Limb (tissue), 2 donors: ENCODE measurements at regions not wholly inside any gene's neighbourhood (a gene's known extent, or its start where the extent isn't known, plus 50 kb on each side); places are given as distances from the start of the nearest gene placed in this dataset.

Experiments used
- DNase-seq, 2 donors: peaks; one replicate each; pipeline ENCODE4 v3.0.0-alpha.2; 2016; ENCODE audit errors: extremely low spot score in 2 of 2

DNA sequence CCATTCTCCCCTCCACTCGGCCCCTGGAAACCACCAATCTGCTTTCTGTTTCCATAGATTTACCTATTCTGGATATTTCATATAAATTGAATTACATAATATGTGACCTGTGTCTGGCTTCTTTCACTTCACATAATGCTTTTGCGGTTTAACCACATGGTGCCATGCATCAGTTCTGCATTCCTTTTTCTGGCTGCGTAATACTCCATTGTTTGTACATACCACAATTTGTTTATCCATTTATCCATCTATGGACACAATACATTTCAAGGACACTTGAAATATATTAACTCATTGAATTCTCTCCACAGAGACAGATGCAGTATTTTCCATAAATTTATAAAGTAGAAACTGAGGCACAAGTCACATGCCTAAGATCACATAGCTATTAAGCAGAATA lies 110.3 kb upstream of the ETV6 start:
- DNase-seq = no peak

DNA sequence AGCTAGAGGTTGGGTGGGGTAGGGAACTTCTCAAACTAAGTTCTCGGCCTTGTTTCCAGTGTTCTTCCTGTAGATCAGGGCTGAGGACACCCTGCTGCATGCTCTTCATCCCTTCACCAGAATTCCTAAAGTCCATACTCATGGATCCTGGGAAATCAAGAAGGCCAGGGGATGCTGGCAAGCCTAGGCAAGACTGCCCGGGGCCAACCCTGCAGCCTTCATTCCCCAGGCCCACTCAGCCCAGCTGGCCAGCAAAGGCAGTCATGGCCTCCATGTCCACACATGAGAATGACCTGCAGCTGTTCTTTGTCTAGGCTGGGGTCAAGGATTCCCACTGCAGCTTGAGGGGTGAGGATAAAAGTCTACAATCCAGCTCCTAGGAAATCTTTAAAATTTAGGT lies 109.3 kb upstream of the ETV6 start:
- DNase-seq = no peak

DNA sequence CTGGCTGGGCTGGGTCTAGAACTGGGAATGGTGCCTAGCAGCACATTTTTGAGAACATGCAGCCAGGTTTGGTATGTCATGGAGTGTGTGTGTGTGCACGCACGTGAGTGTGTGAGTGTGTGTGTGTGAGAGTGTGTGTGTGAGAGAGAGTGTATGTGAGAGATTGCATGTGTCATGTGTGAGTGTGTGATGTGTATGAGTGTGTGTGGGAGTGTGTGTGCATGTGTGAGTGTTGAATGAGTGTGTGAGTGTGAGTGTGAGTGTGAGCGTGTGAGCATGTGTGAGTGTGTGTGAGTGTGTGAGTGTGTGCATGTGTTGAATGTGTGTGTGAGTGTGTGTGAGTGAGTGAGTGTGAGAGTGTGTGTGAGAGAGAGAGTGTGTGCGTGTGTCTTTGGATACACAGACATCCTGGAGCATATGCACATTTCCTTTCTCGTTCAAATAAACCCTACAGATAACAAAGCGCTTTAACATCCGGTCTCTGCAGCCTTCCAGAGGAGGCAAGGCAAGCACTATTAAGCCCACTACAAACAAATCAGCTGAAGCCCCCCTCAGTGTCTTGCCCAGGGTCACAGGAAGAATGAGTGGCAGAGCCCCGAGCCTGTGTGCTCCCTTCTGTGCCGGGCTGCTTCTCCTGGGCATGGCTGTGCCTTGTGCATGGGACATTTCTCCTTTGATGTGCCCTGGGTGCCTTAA lies 108.7 kb upstream of the ETV6 start:
- DNase-seq = no peak

DNA sequence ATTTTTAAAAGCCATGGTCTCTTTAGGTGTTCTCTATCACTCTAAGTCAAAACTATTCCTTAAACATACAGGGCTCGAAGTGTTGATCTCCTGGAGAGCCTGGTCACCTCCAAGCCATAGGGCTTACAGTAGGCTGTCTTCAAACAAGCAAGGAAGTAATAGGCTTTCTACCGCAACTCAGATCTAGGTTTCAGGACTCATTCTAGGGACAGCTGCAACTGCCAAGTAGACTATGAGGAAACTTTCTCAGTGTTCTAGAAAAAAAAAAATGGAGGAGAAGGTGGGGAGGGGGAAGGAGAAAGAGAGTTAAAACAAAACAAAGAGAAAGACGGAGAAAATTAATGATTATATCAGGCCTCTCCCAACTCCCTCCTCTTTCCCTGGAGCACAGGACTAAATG lies 106.9 kb upstream of the ETV6 start:
- DNase-seq = no peak

DNA sequence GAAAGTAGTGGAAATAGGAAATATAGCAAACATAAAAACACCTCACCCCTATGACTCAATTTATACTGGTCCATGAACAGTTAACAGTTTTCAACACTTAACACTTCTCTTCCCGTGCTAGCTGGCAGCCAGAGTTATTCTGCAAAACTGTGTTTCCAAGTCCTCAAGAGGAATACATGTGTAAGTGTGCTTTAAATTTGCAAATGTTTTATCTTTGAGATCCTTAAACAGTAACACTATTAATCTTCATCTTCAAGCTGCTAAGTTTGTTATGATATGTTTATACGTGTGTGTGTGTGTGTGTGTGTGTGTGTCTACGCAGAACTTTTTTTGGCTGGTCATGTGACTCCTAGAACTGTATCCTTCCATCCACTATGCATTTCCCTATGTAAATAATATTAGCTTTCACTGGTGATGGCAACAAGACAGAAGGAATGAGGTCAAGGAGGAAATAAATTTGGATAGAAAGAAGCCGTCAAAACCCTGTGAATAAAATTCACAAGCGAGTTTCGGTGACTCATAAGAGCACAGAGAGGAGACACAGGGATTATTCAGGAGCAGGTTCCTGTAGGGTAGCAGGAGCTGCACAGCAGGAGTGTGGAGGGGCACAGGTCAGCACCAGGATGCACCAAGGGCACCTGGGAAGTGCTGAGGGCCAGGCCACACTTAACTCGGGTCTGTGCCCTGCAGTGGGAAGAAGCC lies 105.9 kb upstream of the ETV6 start:
- no peak for DNase-seq

DNA sequence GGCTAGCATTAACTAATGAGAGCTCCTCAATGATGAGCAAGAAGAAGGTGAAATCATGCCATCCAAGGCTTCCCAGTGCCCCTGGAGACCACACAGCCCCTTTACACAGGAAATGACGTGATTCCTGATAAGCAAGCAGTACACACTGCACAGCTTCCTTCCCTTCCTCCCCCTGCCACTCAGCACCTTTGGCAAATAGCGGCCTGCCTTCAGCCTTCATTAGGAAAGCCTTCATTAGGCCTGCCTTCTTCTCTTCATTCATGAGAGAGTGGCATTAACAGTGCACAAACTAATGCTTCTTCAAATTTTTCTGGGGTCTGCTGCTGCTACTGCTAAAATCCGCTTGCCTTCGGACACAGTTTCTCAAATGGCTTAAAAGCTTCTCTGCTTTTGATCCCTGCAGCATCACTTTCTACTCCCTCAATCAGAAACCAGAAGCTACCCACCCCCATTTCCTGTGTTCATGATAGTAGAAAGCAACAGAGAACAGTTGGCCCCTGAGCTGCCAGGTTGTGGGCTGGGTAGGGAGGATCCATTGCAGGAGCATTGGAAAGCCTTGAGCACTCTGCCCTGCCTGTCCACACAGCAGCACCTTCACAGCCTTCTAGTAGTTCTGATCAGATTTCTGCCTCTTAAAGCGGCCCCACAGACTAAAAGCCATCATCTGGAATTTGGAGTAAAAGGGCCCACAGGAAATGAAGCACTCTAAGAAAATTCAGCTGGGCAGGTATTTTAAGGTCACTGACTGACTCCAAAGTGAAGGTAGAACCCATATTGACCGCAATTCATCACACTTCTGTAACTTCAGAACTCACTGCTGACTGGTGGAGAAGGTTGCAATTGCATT lies 103.8 kb upstream of the ETV6 start:
- DNase-seq = no peak

DNA sequence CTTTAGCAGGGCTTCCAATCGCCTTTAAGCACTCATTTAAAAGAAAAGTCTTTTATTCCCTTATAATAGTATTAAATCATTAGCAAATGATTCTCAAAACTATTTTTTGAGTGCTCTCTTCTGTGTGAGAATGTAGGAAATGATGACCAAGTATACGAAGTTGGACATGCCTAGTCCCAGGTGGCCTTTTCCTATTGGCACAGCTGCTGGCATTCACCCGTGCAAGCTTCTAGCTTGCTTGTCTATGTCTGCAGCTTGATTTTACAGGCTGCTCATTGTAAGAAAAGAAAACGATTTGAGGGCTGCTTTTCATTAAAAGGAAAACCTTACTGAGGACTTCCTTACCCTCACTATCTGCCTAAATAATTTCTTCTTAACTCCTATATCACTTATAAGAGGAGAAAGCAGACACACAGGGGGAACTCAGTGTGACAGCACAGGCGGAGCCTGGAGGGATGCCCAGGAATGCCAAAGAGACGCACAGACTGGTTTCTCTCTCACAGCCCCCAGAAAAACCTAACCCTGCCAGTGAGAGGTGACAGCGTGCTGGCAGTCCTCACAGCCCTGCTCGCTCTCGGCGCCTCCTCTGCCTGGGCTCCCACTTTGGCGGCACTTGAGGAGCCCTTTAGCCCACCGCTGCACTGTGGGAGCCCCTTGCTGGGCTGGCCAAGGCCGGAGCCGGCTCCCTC lies 102.7 kb upstream of the ETV6 start:
- peak in 1 of 2 donors; percentile 65 for DNase-seq

DNA sequence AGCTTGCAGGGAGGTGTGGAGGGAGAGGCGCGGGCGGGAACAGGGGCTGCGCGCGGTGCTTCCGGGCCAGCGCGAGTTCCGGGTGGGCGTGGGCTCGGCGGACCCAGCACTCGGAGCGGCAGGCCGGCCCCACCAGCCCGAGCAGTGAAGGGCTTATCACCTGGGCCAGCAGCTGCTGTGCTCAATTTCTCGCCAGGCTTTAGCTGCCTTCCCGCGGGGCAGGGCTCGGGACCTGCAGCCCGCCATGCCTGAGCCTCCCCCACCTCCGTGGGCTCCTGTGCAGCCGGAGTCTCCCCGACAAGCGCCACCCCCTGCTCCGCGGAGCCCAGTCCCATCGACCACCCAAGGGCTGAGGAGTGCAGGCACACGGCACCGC lies 102.2 kb upstream of the ETV6 start:
- DNase-seq = peak in 1 of 2 donors; percentile 38

DNA sequence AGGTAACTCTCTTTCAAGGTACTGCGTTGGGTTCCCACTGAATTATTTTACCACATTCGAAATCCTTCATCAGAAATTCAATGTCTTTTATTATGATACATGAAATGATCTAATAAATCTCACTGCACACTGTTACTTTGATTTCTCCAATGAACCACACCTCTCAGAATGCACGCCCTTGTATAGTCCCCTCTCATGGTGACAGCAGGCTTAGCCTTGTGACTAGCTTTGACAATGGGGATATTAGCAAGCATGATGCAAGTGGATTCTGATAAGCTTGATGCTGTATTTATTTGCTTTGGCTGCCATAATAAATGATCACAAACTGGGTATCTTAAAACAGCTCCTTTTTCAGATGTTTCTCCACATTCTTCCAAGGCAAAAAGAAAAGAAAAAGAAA lies 100.4 kb upstream of the ETV6 start:
- no peak for DNase-seq

DNA sequence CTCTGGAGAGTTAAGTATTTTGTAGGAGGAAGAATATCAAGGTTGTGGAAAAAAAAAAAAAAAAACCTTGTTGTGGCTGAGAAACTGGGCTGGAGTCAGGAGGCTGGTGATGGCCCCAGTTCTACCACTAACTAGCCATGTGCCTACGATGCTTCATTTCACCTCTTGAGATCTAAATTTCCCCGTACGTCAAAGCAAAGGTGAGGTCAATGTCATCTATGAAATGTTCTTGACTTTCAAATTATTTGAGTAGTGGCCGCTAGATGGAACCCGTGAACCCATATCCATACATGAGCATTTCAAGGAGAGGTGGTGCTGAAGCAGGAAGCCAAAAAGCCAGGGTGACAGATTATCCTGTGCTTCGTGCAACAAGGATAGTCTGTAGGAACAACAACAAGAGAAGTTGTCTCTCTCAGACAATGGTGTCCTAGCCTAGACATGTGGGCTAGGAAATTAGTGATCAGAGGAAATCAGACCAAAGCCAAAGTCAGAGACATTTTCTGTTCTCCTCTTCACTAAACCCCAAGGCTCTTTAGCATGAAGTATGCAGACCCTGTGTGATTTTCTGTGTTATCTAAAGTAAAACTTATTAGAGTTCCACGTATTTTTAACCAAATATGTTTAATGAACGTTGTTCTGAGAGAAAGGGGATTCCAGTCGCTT lies 95.5 kb upstream of the ETV6 start:
- peak; percentile 45 to 51 for DNase-seq

DNA sequence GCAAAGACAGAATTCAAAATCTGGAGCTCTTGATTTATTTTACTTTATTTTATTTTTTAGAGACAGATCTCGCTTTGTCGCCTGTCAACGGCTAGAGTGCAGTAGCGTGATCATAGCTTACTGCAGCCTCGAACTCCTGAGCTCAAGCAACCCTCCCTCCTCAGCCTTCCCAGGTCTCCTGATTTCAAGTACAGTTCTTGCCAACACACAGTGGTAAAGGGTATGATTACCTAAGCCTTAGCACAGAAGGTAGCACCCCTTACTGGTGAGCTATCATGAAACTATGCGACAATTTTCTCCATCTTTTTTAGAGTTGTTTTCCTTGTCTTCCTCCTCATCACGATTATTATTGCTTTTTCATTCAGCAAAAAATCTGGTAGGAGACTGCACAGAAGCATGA lies 94.3 kb upstream of the ETV6 start:
- no peak for DNase-seq

DNA sequence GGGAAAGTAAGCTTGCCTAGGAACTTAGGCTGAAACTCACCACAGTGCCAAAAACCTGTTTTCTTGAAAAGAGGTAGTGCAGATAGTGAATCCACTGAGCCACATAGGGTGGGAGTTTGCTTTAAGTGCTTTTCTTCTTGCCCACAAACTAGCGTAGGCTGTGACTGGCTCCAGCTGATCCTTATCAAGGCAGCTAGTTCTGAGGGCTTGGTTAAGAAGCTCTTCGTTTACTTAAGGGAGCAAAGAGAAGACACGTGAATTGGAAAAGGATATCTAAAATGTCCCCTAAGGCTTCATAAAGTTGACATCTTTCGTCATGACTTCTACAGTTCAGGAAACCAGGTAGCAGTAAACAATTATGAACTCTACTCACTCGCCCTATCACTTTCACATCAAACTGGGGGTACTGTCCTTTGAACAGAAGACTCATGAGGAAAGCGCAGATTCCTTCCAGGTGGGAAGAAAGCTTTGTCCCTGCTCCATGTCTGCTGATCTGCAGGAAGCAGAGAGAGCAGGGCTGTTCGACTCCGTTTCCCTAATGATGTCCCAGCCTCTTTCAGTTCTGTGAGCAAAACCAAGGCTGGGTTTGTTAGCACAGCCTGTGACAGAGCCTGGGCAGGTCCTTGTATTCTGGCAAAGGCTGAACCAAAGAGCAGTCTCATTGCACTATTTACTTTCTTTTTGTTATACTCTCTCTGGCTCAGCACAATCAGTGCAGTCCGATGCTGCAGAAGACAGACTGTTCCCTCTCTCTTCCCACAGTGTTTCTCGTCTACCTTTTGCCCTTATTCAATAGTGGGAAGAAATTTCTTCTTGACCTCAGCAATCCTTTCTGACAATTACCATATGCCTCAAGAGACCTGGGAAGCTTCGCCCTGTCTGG lies 93.5 kb upstream of the ETV6 start:
- DNase-seq = no peak

DNA sequence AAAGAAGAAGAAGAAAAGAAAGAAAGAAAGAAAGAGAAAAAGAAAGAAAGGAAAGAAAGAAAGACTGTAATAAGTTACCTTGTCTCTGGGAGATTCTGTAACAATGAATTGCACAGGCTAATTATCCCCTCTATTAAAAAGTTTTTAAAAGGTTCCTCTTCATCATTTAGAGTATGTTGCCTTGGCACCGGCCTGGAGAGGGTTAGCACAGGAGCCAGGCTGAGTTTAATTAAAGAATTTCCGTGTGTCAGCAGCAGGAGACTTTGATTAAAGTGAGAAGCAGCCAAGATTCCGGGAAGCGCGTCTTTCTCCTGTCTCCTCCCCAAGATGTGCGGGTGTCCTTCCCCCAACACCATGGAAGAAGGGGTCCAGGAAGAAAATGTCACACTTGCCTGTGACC lies 92.8 kb upstream of the ETV6 start:
- DNase-seq = no peak

DNA sequence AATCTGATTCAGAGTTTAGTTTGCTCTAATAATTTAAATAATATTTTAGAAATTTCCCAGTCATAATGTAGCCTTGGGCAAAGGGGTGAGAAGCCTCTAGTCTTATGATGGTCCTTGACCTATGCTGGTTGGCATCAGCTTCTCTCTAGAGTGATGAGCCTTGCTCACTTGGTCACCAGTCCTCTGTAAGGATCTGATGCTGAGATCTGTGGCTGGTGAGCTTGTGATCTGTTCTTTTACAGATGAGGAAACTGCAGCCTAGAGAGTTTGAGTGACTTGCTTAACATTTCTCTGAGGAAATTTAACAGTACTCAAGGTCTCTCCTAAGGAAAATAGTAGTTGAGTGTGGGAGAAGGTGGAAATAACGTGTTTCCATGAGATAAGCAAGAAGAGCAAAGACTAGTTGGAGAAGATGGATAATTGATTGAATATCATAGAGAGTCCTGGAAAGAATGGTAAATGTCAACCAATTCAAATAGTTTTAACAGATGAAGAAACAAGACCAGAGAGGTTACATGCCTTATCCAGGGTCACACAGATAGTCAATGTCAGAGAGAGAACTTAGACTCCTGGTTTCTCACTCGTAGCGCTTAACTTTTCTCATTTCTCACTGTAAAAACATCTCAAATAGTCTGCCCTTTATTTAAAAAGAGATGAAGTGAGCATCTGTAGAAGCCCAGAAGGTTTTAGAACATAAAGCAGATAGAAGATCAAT lies 89.7 kb upstream of the ETV6 start:
- DNase-seq = no peak

DNA sequence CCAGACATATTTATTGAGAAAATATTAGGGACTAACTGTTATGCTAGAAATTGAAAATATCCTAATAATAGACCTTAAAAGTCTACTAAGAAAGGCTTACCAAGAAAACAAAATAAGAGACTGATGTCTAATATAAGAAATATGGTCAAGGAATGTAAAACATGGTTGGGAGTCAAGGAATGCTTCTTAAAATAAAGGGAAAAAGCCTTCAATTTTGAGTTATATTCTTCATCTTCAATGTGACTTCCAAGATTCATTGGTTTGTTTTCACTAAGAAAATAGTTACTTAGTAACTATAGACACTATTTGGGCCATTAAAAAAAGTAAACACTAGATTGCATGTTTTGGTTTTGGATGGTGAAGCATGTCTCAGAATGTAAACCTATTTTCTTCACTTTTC lies 88.1 kb upstream of the ETV6 start:
- no peak for DNase-seq

DNA sequence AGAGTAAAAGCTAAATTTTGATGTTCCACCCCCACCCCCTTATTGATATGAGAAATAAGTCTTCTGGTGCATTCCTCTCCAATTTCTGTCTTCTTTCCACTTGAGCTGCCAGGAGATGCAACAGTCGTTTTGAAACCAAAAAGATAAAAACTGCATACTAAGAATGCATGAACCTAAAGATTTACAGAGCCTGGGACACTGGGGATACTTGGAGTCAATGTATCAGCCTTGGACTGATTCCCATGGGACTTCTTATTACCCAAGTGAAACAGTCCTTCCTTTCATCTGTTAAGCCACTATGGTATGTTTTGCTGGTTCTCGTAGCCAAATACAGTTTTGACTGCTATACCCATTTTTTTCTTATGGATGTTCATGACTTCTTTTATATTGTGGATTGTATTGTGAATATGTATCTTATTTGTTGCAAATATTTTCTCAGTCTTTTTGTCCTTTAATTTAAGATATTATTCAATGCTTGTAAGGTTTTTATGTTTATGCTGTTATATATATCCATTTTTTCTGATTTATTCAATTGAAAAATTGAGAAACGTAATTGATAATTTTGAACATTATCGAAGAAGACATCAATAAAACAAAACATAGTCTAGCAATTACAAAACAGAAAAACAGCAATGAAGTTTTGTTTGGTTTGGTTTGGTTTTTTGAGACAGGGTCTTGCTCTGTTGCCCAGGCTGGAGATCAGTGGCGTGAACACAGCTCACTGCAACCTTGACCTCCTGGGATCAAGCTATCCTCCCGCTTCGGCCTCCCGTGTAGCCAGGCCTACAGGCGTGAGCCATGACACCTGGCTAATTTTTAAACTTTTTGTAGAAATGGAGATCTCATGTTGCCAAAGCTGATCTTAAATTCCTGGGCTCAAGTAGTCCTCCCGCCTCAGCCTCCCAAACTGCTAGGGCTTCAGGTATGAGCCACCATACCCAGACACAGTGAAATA lies 85.4 kb upstream of the ETV6 start:
- DNase-seq = no peak

DNA sequence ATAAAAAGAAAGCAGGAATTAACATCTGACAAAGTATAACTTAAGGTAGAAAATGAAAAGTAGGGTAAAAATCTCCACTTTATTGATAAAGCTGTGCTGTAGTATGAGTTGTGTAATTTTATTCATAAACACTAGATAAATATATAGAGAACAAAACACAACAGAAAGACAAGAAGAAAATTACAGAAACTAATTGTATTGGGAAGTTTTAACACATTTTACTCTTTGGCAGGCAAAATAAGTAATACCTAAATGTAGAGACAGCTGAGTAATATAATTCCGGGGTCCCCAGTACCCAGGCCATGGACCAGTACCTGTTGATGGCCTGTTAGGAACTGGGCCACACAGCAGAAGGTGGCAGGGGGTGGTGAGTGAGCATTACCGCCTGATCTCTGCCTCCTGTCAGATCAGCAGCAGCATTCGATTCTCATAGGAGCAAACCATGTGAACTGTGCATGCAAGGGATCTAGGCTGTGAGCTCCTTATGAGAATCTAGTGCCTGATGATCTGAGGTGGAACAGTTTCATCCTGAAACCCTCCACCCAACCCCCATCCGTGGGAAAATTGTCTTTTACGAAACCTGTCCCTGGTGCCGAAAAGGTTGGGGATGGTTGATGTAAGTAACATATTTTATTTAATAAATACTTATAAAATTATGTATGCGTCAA lies 84.4 kb upstream of the ETV6 start:
- DNase-seq = no peak

DNA sequence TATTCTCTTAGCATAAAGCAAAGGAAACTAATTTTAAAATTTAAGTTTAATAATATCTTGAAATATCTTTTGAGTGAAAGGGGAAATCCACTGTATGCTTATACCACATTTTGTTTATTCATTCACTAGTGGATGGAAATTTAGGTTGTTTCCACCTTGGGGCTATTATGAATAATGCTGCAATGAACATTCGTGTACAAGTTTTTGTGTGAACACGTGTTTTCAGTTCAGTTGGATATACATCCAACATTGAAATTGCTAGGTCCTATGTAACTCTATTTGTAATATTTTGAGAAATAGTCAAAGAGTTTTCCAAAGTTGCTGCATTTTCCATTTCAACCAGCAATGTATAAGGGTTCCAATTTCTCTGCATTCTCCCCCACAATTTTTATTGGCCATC lies 83.7 kb upstream of the ETV6 start:
- DNase-seq = no peak
